Stimulated activated naive B cell treated with anti-CD40 and anti-IgM and Interleukin-4, amounts not matched to agents 10 μg/mL and 1 μg/mL and 100 μg/mL, for 72 hours (primary cell): ENCODE measurements at regions not wholly inside any gene's neighbourhood (a gene's known extent, or its start where the extent isn't known, plus 50 kb on each side); places are given as distances from the start of the nearest gene placed in this dataset.

ENCODE experiments used
- ATAC-seq, 2 donors: fragments of 150-1000 bp; cut with Tn5 transposase; replicated peaks; 2 replicates each; pipeline ENCODE4 v1.10.0; 2021; ENCODE audit warnings: moderate library complexity in 1 of 2
- DNase-seq: peaks from one replicate; pipeline ENCODE4 v3.0.0; 2021
- H3K27ac Mint-ChIP-seq: one replicate; pipeline ENCODE4 v1.8.0; 2022; ENCODE audit warnings: mild to moderate bottlenecking, mixed read lengths
- H3K27me3 Mint-ChIP-seq, 2 donors: one replicate each; pipeline ENCODE4 v1.8.0; 2022; ENCODE audit warnings: mixed read lengths in 2 of 2
- H3K36me3 Mint-ChIP-seq, 2 donors: one replicate each; pipeline ENCODE4 v1.8.0; 2022; ENCODE audit warnings: mixed read lengths in 2 of 2, mild to moderate bottlenecking in 1 of 2
- H3K4me1 Mint-ChIP-seq, 2 donors: one replicate each; pipeline ENCODE4 v1.8.0; 2022; ENCODE audit warnings: mixed read lengths in 2 of 2, mild to moderate bottlenecking in 1 of 2
- H3K4me3 Mint-ChIP-seq, 2 donors: one replicate each; pipeline ENCODE4 v1.8.0; 2022; ENCODE audit warnings: mild to moderate bottlenecking in 2 of 2, mixed read lengths in 2 of 2, moderate library complexity in 1 of 2
- H3K9me3 Mint-ChIP-seq, 2 donors: one replicate each; pipeline ENCODE4 v1.8.0; 2022; ENCODE audit warnings: mixed read lengths in 2 of 2, mild to moderate bottlenecking in 1 of 2

DNA sequence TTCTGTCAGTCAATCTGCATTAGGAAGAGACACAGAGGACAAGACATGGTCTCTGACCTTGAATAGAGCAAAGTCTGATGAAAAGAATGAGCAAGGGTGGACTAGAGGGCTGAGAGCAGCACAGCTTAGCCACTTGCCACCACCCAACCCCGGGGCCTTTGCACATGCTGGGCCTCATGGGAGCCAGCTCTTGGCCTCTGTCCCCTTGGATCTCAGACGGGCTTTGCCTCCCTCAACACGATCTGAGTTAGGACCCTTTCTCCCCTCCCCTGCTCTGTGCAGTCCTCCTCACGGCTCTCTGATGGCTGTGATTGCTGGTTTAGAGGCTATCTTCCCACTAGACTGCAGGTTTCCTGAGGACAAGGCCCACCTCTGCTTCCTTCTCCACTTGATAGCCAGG lies 131.6 kb upstream of the B3GAT1 start:
- no peak overlapping the region for H3K27ac Mint-ChIP-seq
- H3K4me3 Mint-ChIP-seq = no peak overlapping the region

DNA sequence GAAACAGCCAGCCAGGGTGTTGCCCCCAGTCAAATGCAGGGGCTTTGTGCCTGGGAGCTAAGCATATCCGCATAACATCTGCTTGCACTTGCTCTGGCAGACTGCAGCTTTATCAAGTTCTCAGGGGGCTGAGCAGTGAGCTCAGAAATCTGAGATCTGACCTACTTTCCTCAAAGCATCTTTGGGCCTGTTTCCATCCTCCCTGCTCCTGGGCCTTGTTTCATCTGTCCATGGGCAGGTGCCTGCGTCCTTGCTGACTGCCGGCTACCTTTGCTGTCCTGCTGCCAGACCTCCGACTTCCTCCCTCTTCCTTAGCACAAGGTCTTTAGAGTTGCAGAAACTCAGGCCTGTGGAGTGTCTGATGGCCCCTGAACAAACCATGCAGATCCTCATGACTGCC lies 131.2 kb upstream of the B3GAT1 start:
- H3K4me1 Mint-ChIP-seq = no peaks in the 10 kb centered on the region
- no peak for DNase-seq
- H3K9me3 Mint-ChIP-seq = no peaks in the 10 kb centered on the region
- no peak overlapping the region for H3K27ac Mint-ChIP-seq
- peaks cover 11 to 12% of the 10 kb centered on the region in 2 donors for H3K27me3 Mint-ChIP-seq
- no peak for ATAC-seq
- peaks cover 0 to 3% of the 10 kb centered on the region in 2 donors for H3K36me3 Mint-ChIP-seq
- no peak overlapping the region for H3K4me3 Mint-ChIP-seq

More for the DNA sequence above, 131.6 kb upstream of the B3GAT1 start:
- H3K4me1 Mint-ChIP-seq = no peaks in the 10 kb centered on the region
- DNase-seq = no peak
- no peaks in the 10 kb centered on the region for H3K9me3 Mint-ChIP-seq
- no peak for ATAC-seq
- peaks cover 0 to 3% of the 10 kb centered on the region in 2 donors for H3K36me3 Mint-ChIP-seq
- H3K27me3 Mint-ChIP-seq = peaks cover 7 to 8% of the 10 kb centered on the region in 2 donors

DNA sequence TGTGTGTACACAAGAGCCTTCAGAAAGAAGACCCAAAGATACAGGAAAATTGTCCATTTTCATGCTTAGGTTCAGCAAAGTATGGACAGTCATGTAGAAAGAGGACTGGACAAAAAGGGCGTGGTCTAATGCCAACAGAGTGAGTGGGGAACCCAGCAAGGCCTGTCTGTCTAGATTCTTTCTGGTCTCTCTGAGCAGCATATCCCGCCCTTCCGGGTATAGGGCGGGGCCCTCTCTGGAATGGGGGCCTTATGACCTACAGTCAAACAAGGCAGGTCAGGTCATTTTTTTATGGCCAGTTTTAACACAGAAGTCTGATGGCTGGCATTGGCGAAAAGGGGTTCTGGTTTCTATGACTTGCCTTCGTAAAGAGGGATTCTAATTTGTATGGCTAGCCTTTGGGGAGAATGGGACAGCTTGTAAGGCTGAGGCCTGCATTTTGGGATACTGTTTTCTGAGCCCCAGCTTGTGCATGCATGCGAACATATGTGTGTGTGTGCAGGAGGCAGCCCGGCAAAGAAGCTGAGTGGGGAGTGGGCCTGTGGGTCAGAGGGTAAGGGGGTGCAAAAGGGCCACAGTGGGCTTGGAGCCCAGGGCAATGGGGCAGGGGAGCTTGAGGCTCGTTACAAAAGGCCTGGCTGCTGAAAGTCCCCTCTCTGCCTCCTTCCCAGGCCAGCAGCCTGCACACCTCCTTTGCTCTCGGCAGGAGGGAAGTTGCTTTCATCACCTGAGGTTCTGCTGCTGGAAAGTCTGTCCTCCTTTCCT lies 130.5 kb upstream of the B3GAT1 start:
- Mint-ChIP-seq H3K27me3 (peaks cover 16 to 19% of the 10 kb centered on the region in 2 donors), H3K4me1 (no peaks in the 10 kb centered on the region), H3K4me3 (no peak overlapping the region), H3K9me3 (no peaks in the 10 kb centered on the region), H3K27ac (no peak overlapping the region), H3K36me3 (peaks cover 0 to 3% of the 10 kb centered on the region in 2 donors)
- ATAC-seq (no peak), DNase-seq (no peak)

DNA sequence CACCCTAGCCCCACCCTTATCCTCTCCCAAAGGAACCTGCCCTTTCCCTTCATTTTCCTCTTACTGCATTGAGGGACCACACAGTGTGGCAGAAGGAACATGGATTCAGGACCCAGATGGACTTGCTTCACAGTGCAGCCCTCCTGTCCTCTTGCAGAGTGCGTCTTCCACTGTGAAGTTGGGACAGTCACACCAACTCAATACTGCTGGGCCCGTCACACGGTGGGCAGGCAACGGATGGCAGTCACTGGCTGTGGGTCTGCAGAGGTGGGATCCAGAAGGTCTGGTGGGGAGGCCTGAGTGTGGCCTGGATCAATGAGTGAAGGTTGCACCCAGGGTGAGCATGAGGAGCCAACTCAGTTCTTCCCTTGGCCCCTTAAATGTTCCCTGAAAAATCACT lies 129.9 kb upstream of the B3GAT1 start:
- H3K4me3 Mint-ChIP-seq = no peak overlapping the region
- H3K27ac Mint-ChIP-seq = no peak overlapping the region
- H3K36me3 Mint-ChIP-seq = peaks cover 0 to 3% of the 10 kb centered on the region in 2 donors
- DNase-seq (no peak), ATAC-seq (no peak)
- no peaks in the 10 kb centered on the region for H3K9me3 Mint-ChIP-seq
- H3K4me1 Mint-ChIP-seq = no peaks in the 10 kb centered on the region
- peaks cover 22% of the 10 kb centered on the region in 2 donors for H3K27me3 Mint-ChIP-seq

DNA sequence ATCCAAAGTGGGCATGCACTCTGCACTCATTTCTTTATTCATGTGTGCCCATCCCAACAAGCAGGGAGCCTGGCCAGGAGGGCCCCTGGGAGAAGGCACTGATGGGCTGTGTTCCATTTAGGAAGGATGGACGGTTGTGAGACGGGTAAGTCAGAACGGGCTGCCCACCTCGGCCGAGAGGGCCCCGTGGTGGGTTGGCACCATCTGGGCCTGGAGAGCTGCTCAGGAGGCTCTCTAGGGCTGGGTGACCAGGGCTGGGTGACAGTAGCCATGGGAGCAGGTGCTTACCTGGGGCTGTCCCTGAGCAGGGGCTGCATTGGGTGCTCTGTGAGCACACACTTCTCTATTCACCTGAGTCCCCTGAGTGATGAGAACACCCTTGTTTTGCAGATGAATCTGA lies 129.3 kb upstream of the B3GAT1 start:
- ATAC-seq (no peak), DNase-seq (no peak)
- peaks cover 0 to 3% of the 10 kb centered on the region in 2 donors for H3K36me3 Mint-ChIP-seq
- H3K9me3 Mint-ChIP-seq = no peaks in the 10 kb centered on the region
- peaks cover 22 to 23% of the 10 kb centered on the region in 2 donors for H3K27me3 Mint-ChIP-seq
- H3K4me1 Mint-ChIP-seq = peaks cover 0 to 2% of the 10 kb centered on the region in 2 donors
- no peak overlapping the region for H3K4me3 Mint-ChIP-seq
- H3K27ac Mint-ChIP-seq = no peak overlapping the region

DNA sequence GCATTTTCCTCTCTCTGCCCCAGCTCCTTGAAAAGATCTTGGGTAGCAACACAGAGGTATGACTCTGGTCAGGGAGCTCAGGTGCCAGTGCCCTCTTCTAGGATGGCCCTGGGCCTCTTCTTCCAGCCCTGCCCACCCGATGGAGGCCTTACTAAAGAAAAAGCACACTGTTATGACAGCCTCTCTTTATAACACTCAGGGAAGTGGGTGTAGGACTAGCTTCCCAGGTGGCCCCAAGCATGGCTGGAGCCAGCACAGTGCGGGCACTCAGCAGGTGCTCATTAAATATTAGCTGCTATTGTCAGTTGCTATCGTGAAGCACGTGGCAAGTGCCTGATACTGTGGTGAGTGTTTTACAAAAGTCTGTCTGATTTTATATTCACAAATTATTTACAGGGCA lies 127.2 kb upstream of the B3GAT1 start:
- no peak for DNase-seq
- H3K4me3 Mint-ChIP-seq = no peak overlapping the region
- H3K27me3 Mint-ChIP-seq = peaks cover 25 to 39% of the 10 kb centered on the region in 2 donors
- no peak overlapping the region for H3K27ac Mint-ChIP-seq
- no peak for ATAC-seq
- peaks cover 0 to 6% of the 10 kb centered on the region in 2 donors for H3K4me1 Mint-ChIP-seq
- H3K9me3 Mint-ChIP-seq = no peaks in the 10 kb centered on the region
- H3K36me3 Mint-ChIP-seq = peaks cover 0 to 3% of the 10 kb centered on the region in 2 donors

DNA sequence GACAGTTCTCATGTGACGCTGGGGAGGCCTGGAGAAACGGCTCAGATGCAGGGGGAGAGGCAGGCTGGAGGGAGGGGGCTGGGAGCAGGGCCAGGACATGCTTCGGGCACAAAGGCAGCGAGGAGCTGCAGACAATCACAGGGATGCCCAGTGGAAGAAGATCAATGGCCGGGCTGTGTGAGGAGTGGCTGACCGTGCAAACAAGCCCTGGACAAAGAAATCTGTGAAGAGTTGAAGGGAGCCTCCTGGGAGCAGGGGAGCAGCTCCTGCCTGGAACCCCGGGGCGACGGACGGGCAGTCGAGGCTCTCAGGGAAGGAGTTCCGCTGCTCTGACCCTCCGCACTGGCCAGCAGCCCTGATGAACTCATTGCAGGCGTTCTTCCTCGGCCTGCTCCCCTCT lies 126.7 kb upstream of the B3GAT1 start:
- DNase-seq (no peak), ATAC-seq (no peak)
- H3K36me3 Mint-ChIP-seq = peaks cover 0 to 3% of the 10 kb centered on the region in 2 donors
- H3K4me3 Mint-ChIP-seq = no peak overlapping the region
- H3K4me1 Mint-ChIP-seq = peaks cover 0 to 6% of the 10 kb centered on the region in 2 donors
- H3K27me3 Mint-ChIP-seq = peaks cover 25 to 39% of the 10 kb centered on the region in 2 donors
- no peaks in the 10 kb centered on the region for H3K9me3 Mint-ChIP-seq
- no peak overlapping the region for H3K27ac Mint-ChIP-seq

DNA sequence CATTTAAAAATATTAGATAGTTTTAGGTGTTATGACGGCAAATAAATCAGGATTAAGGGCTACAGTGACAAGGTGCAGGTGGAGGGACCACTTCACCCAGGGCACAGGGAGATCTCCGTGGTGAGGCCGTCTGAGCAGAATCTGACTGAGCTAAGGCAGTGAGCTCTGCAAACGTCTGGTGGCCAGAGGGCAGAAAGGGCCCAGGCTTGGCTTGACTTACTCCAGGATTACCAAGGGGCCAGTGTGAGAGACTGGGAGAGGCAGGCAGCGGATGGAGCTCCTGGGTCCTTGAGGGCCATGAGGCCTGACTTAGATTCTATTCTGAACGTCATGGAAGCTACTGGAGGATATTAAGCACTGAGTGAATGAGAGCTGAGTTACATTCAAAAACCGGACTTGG lies 125.9 kb upstream of the B3GAT1 start:
- peaks cover 25 to 39% of the 10 kb centered on the region in 2 donors for H3K27me3 Mint-ChIP-seq
- H3K4me1 Mint-ChIP-seq = peaks cover 0 to 6% of the 10 kb centered on the region in 2 donors
- H3K36me3 Mint-ChIP-seq = peaks cover 0 to 3% of the 10 kb centered on the region in 2 donors
- DNase-seq (no peak), ATAC-seq (no peak)
- H3K27ac Mint-ChIP-seq = no peak overlapping the region
- no peak overlapping the region for H3K4me3 Mint-ChIP-seq
- no peaks in the 10 kb centered on the region for H3K9me3 Mint-ChIP-seq

DNA sequence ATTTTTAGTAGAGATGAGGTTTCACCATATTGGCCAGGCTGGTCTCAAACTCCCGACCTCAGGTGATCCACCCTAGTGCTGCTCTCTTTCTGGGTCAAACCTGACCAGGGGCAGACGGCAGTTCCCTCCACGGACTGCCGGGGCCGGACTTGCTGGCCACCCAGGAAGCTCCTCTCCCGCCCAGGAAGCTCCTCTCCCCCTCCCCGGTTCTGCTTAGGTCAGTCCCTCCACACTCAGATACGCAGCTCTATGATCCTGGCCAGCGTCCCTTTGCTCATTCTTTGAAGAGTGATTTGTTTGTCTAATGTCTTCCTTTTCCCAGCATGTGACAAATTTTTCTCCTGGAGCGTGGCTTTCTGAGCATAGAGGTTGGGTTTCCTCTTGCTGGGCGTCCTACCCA lies 125.3 kb upstream of the B3GAT1 start:
- no peak for ATAC-seq
- H3K27ac Mint-ChIP-seq = no peak overlapping the region
- no peak overlapping the region for H3K4me3 Mint-ChIP-seq

DNA sequence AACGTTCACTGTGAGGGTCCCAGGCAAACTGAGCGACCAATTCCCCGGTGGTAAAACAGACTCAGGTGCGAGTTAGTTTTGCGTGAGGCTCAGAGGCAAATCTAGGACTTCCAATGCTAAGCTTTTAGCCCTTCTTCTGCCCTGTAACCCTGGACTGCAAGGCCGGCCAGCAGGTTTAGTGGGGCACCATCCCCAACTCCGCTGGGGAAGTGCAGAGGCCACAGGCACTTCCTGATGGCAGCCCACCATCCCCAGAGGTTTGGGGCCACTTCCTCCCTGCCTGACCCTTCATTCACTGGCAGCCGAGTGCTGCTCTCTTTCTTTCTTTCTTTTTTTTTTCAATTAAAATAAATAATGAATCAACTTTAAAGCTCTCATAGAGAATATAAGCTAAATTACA lies 124.6 kb upstream of the B3GAT1 start:
- ATAC-seq (no peak), DNase-seq (no peak)
- Mint-ChIP-seq H3K4me1 (peaks cover 0 to 6% of the 10 kb centered on the region in 2 donors), H3K9me3 (no peaks in the 10 kb centered on the region), H3K4me3 (no peak overlapping the region), H3K27ac (no peak overlapping the region), H3K27me3 (peaks cover 25 to 39% of the 10 kb centered on the region in 2 donors), H3K36me3 (peaks cover 0 to 3% of the 10 kb centered on the region in 2 donors)

More for the DNA sequence above, 125.3 kb upstream of the B3GAT1 start:
- Mint-ChIP-seq H3K27me3 (peaks cover 25 to 39% of the 10 kb centered on the region in 2 donors), H3K9me3 (no peaks in the 10 kb centered on the region), H3K4me1 (peaks cover 0 to 6% of the 10 kb centered on the region in 2 donors), H3K36me3 (peaks cover 0 to 3% of the 10 kb centered on the region in 2 donors)
- DNase-seq = no peak

DNA sequence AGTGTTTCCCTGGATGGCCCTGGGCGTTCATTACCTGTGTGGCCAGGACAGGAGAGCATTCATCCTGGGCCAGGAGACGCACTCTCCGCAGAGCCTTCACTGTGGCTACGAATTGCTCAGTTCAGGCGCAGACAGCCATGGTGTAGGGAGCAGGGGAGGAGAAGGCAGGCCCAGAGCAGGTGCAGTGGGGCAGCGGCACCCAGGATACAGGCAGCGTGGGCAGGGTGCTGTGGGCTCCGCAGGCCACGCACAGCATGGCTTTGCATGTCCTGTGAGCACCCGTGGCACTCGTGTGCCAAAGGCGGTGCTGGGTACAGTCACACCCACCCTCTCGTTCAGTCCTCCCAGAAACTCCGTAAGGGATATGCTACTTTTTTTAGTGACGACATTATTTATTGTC lies 124.2 kb upstream of the B3GAT1 start:
- peaks cover 25 to 39% of the 10 kb centered on the region in 2 donors for H3K27me3 Mint-ChIP-seq
- no peak overlapping the region for H3K27ac Mint-ChIP-seq
- no peak overlapping the region for H3K4me3 Mint-ChIP-seq
- H3K4me1 Mint-ChIP-seq = peaks cover 0 to 6% of the 10 kb centered on the region in 2 donors
- H3K9me3 Mint-ChIP-seq = no peaks in the 10 kb centered on the region
- ATAC-seq (no peak), DNase-seq (no peak)
- H3K36me3 Mint-ChIP-seq = peaks cover 0 to 2% of the 10 kb centered on the region in 2 donors

DNA sequence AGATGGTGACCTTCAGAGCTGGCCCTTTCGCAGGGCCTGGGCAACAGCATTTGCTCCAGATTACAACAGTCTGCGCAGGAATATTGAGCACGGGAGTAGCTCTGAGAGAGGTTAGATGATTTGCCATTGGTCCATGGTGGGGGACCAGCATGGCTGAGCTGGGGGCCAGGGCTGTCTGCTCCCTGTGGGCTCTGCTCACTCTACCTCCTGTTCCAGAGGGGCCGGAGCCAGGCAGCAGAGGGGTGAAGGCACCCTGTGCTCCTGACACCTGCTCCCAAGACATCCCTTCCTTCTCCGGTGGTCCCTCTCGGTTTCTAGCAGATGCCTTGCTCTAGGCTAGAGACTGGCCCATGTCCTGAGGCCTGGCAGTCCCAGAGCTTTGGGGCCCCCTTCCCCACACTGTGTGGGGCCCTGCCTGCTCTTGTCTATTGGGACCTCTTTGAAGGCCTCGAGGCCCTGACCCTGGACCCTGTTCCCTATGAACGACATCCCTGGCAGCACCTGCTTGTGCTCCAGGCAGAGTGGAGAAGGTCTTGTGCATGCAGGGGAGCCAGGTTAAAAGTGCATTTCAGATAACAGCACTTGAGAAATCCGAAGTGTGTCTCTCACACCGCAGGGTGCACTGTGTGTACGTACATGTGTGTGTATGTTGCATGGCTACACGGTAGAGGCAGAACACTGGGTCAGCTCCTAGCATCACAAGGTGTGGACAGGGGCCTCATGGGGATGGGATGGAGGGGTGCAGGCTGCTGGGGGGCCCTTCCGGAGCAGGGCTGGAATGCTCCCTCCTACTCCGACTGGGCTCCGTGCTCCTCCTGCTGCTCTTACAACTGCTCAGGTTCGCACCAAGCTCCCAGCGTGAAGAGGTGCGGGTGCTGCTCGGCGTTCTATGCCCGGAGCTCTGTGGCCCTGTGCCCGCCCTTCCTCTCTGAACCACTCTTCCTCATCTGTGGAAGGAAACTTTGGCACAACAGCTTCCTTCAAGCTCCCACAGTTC lies 123.3 kb upstream of the B3GAT1 start:
- H3K36me3 Mint-ChIP-seq = no peaks in the 10 kb centered on the region
- H3K27ac Mint-ChIP-seq = no peak overlapping the region
- peaks cover 0 to 6% of the 10 kb centered on the region in 2 donors for H3K4me1 Mint-ChIP-seq
- H3K27me3 Mint-ChIP-seq = peaks cover 25 to 39% of the 10 kb centered on the region in 2 donors
- H3K9me3 Mint-ChIP-seq = no peaks in the 10 kb centered on the region
- DNase-seq (no peak), ATAC-seq (peak in 1 of 2 donors; percentile 17)
- no peak overlapping the region for H3K4me3 Mint-ChIP-seq

DNA sequence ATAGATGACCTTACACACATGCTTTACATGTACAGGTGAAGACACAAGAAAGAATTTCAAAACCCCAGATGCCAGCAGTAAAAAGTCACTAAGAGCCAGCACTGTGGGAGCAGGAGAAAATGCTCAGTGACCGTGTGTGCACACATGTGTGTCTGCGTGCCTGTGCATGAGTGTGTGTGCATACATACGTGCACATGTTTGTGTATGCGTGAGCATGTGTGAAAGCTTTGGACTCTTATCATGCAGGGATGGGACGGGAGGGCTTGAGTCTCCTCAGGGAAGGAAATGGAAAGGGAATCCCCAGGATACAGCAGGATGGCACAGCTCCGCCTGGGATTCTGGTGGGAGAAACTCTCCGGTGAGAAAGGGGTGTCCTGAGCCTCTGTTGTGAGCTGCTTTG lies 121.5 kb upstream of the B3GAT1 start:
- DNase-seq = no peak
- Mint-ChIP-seq H3K4me1 (peaks cover 0 to 6% of the 10 kb centered on the region in 2 donors), H3K27me3 (peaks cover 24 to 36% of the 10 kb centered on the region in 2 donors), H3K9me3 (no peaks in the 10 kb centered on the region), H3K4me3 (no peak overlapping the region), H3K27ac (no peak overlapping the region), H3K36me3 (no peaks in the 10 kb centered on the region)
- ATAC-seq = no peak

DNA sequence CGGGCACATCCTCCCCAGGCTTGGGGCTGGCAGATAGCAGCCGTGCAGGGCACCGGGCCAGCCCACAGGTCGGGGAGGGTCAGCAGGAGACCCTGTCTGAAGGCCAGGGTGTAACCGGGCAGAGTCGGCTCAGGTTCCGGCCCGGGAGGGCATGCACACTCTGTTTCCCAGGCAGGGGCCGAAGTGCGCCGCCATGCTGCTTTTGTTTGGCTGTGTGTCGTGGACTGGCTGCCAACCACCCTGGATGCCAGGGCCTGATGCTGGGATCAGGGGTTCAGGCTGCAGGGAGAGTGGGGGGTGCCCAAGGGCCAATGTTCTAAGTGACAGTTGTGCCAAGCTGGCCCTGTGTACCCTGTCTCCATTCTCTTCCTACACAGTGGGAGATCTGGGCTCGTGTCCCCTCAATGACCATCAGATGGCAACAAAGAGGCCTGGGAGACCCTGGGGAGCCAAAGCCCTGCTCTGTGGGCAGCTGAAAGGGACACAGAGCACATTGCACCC lies 120.9 kb upstream of the B3GAT1 start:
- no peaks in the 10 kb centered on the region for H3K9me3 Mint-ChIP-seq
- H3K27me3 Mint-ChIP-seq = peaks cover 18 to 31% of the 10 kb centered on the region in 2 donors
- ATAC-seq = no peak

More for the DNA sequence above, 120.9 kb upstream of the B3GAT1 start:
- no peak for DNase-seq
- H3K27ac Mint-ChIP-seq = no peak overlapping the region
- no peaks in the 10 kb centered on the region for H3K36me3 Mint-ChIP-seq
- no peak overlapping the region for H3K4me3 Mint-ChIP-seq
- peaks cover 0 to 6% of the 10 kb centered on the region in 2 donors for H3K4me1 Mint-ChIP-seq
